ENCODE measurements at regions not wholly inside any gene's neighbourhood (a gene's known extent, or its start where the extent isn't known, plus 50 kb on each side); places are given as distances from the start of the nearest gene placed in this dataset.

DNA sequence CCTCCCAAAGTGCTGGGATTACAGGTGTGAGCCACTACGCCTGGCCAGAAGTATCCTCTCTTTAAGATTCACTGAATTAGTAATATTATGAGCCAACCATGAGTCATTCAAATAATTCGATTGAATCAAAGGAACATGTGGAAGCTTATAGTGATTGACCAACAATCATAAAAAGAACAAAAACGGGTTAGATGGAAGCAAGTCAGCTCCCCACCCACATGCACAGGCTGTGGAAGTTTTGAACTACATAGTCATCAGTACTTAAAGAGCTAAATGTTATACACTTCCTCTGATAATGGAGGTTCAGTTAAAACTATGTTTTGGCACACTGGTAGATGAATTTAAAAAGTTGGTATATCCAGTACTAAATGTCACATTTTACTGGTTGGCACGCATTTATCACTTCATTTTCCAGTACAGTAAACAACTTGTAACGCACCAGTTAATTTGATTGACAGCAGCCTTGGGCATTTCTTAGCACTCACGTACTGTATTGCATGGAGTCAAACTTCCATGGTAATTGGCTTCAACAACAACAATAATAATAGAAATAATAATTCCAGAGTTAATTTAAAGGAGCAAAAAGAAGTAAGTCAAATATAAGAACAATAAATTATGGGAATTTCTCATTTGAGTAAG, 1107.3 kb upstream of the MAP3K7 start:
- TF ChIP-seq, protein P1, sequence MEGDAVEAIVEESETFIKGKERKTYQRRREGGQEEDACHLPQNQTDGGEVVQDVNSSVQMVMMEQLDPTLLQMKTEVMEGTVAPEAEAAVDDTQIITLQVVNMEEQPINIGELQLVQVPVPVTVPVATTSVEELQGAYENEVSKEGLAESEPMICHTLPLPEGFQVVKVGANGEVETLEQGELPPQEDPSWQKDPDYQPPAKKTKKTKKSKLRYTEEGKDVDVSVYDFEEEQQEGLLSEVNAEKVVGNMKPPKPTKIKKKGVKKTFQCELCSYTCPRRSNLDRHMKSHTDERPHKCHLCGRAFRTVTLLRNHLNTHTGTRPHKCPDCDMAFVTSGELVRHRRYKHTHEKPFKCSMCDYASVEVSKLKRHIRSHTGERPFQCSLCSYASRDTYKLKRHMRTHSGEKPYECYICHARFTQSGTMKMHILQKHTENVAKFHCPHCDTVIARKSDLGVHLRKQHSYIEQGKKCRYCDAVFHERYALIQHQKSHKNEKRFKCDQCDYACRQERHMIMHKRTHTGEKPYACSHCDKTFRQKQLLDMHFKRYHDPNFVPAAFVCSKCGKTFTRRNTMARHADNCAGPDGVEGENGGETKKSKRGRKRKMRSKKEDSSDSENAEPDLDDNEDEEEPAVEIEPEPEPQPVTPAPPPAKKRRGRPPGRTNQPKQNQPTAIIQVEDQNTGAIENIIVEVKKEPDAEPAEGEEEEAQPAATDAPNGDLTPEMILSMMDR (IDR thresholded peaks at IDR 0.05) = no peak
- no peak for TF ChIP-seq POLR2A (IDR thresholded peaks at IDR 0.05)
